T-helper 17 cell (primary cell): ENCODE measurements at regions not wholly inside any gene's neighbourhood (a gene's known extent, or its start where the extent isn't known, plus 50 kb on each side); places are given as distances from the start of the nearest gene placed in this dataset.

ENCODE experiments used
- ATAC-seq: fragments of 150-1000 bp; cut with Tn5 transposase; 2 replicates; pipeline ENCODE4 v1.10.0; 2021; ENCODE audit warnings: mild to moderate bottlenecking, moderate library complexity
- DNase-seq, 3 donors: peaks; one replicate each; pipeline versions ENCODE4 v3.0.0 to v3.0.0-alpha.2; 2020 to 2021
- H3K9me3 ChIP-seq: one replicate; pipeline ENCODE4 v1.7.0; 2013; ENCODE audit warnings: low read length, mild to moderate bottlenecking; ENCODE audit not compliant: control insufficient read depth, poor library complexity, severe bottlenecking
- H3K27ac Mint-ChIP-seq: one replicate; pipeline ENCODE4 v1.8.0; 2022; ENCODE audit warnings: mild to moderate bottlenecking, moderate library complexity, mixed read lengths
- H3K27me3 Mint-ChIP-seq: one replicate; pipeline ENCODE4 v1.8.0; 2022; ENCODE audit warnings: mixed read lengths
- H3K36me3 Mint-ChIP-seq: one replicate; pipeline ENCODE4 v1.8.0; 2022; ENCODE audit warnings: low read depth, mixed read lengths
- H3K4me1 Mint-ChIP-seq: one replicate; pipeline ENCODE4 v1.8.0; 2022; ENCODE audit warnings: mild to moderate bottlenecking, mixed read lengths
- H3K4me3 Mint-ChIP-seq: one replicate; pipeline ENCODE4 v1.8.0; 2022; ENCODE audit warnings: mild to moderate bottlenecking, moderate library complexity, mixed read lengths

GRCh38 chr18:41458376-41458775 is 496.7 kb upstream of the PIK3C3 start:
- no peak for ATAC-seq
- Mint-ChIP-seq H3K4me1 (no peaks in the 10 kb centered on the region), H3K27ac (no peak overlapping the region), H3K4me3 (no peak overlapping the region), H3K36me3 (no peaks in the 10 kb centered on the region), H3K27me3 (no peaks in the 10 kb centered on the region)
- DNase-seq, result no peak
- H3K9me3 ChIP-seq, result no peaks in the 10 kb centered on the region

GRCh38 chr18:41457765-41458326 is 497.2 kb upstream of the PIK3C3 start:
- H3K36me3 Mint-ChIP-seq, result no peaks in the 10 kb centered on the region
- H3K4me3 Mint-ChIP-seq, result no peak overlapping the region
- DNase-seq (no peak), ATAC-seq (no peak)
- no peaks in the 10 kb centered on the region for H3K4me1 Mint-ChIP-seq
- no peaks in the 10 kb centered on the region for H3K27me3 Mint-ChIP-seq
- no peak overlapping the region for H3K27ac Mint-ChIP-seq
- H3K9me3 ChIP-seq, result no peaks in the 10 kb centered on the region

GRCh38 chr18:41456831-41457230 is 498.2 kb upstream of the PIK3C3 start:
- DNase-seq, result no peak
- H3K27ac Mint-ChIP-seq, result no peak overlapping the region
- no peaks in the 10 kb centered on the region for H3K4me1 Mint-ChIP-seq
- no peaks in the 10 kb centered on the region for H3K36me3 Mint-ChIP-seq
- no peaks in the 10 kb centered on the region for H3K9me3 ChIP-seq
- no peak for ATAC-seq
- no peaks in the 10 kb centered on the region for H3K27me3 Mint-ChIP-seq
- H3K4me3 Mint-ChIP-seq, result no peak overlapping the region

DNA sequence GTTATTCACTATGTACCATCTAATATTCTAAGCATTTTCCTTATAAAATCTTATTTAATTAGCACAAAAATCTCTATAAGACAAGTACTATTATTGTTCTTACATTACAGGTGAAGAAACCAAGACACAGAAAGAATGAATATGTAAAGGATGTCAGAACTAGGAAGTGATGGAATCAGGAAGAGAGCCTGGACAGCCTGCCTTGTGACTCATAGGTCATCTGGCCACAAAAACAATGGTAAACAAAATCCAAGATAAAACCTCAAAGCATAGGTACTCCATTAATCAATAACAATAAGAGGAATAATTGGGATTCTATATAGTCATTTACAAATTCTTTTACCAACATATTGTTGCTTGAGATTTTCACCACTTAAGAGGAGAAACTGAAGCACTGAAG is 505.4 kb upstream of the PIK3C3 start:
- ATAC-seq, result no peak
- Mint-ChIP-seq H3K4me1 (no peaks in the 10 kb centered on the region), H3K27me3 (no peaks in the 10 kb centered on the region), H3K4me3 (no peak overlapping the region), H3K36me3 (no peaks in the 10 kb centered on the region), H3K27ac (no peak overlapping the region)
- DNase-seq, result no peak
- no peaks in the 10 kb centered on the region for H3K9me3 ChIP-seq

DNA sequence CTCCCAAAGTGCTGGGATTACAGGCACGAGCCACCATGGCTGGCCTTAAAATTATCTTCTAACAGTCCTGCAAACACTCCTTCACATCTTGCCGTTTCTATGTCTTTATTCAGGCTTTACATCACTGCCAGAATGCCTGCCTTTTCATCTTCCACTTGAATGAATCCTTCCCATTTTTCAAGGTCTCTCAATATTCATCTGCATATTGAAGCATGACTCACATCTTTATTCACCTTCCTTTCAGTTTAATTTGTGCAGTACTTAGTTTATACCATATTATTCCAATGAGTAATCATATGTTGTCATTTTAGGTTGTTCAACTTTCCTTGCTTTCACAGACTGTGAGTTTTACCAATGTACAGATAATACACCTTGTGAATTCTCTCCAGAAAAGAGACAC is 510.1 kb upstream of the PIK3C3 start:
- Mint-ChIP-seq H3K27ac (no peak overlapping the region), H3K36me3 (no peaks in the 10 kb centered on the region), H3K4me1 (no peaks in the 10 kb centered on the region), H3K4me3 (no peak overlapping the region), H3K27me3 (no peaks in the 10 kb centered on the region)
- DNase-seq, result no peak
- no peaks in the 10 kb centered on the region for H3K9me3 ChIP-seq
- ATAC-seq, result no peak

DNA sequence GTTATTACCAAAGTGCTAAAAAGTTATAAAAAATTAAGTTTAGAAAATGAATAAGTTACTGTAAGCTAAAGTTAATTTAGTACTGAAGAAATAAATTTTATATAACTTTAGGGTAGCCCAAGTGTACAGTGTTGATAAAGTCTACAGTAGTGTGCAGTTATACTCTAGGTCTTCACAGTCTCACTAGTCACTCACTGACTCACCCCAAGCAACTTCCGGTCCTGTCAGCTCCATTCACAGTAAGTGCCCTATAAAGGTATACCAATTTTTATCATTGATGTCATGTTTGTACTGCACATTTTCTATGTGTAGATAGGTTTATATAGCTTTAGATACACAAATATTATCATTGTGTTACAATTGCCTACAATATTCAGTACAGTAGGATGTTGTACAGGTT is 518.3 kb upstream of the PIK3C3 start:
- DNase-seq, result no peak
- Mint-ChIP-seq H3K27ac (no peak overlapping the region), H3K4me3 (no peak overlapping the region), H3K36me3 (no peaks in the 10 kb centered on the region), H3K4me1 (no peaks in the 10 kb centered on the region), H3K27me3 (no peaks in the 10 kb centered on the region)
- ATAC-seq, result no peak
- no peaks in the 10 kb centered on the region for H3K9me3 ChIP-seq

DNA sequence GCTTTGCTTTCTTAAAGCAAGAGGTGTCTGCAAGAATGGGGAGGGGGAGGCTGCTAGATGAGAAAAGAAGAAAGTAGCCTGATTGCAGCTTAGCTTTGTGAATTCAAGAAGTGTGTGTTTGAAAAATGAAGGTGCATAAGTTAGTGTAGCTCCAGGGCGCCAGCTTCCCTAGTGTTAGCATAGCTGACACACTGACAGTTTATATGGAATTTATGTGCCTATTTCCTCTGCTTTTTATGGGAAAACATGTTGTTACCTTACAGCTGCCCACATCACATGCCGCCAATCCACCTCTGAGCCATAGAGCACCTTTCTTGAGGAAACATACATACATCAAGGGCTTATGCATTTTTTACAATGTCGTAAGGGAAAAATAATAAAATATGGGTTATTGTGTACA is 536.4 kb upstream of the PIK3C3 start:
- no peak overlapping the region for H3K27ac Mint-ChIP-seq
- H3K4me3 Mint-ChIP-seq, result no peak overlapping the region
- no peaks in the 10 kb centered on the region for H3K36me3 Mint-ChIP-seq
- no peak for DNase-seq
- no peak for ATAC-seq
- H3K9me3 ChIP-seq, result no peaks in the 10 kb centered on the region
- no peaks in the 10 kb centered on the region for H3K27me3 Mint-ChIP-seq
- H3K4me1 Mint-ChIP-seq, result no peaks in the 10 kb centered on the region

- Mint-ChIP-seq H3K27me3 (no peaks in the 10 kb centered on the region), H3K4me3 (no peak overlapping the region), H3K27ac (no peak overlapping the region), H3K36me3 (no peaks in the 10 kb centered on the region), H3K4me1 (no peaks in the 10 kb centered on the region)
- DNase-seq (no peak), ATAC-seq (no peak)
- H3K9me3 ChIP-seq, result no peaks in the 10 kb centered on the region
Observed at GRCh38 chr18:41416044-41416443, 539.0 kb upstream of the PIK3C3 start.

DNA sequence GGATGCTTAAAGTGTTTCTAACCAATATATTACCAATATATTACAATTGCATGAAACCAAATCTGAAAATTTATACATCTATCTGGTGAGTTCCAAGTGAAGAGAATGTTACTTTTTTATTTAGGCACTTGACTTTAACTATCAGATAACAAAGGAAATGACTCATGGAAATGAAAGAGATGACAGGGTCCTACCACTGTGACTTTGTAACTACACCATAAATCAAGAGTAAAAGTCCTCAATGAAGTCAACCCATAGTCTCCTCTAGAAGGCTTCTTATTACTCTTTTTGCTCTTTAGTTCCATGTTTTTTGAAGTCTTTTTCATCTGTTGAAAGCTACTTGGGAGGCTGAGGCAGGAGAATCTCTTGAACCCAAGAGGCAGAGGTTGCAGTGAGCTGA is 545.0 kb upstream of the PIK3C3 start:
- Mint-ChIP-seq H3K4me3 (no peak overlapping the region), H3K27ac (no peak overlapping the region), H3K27me3 (no peaks in the 10 kb centered on the region), H3K36me3 (no peaks in the 10 kb centered on the region), H3K4me1 (no peaks in the 10 kb centered on the region)
- DNase-seq (no peak), ATAC-seq (no peak)
- H3K9me3 ChIP-seq, result no peaks in the 10 kb centered on the region

DNA sequence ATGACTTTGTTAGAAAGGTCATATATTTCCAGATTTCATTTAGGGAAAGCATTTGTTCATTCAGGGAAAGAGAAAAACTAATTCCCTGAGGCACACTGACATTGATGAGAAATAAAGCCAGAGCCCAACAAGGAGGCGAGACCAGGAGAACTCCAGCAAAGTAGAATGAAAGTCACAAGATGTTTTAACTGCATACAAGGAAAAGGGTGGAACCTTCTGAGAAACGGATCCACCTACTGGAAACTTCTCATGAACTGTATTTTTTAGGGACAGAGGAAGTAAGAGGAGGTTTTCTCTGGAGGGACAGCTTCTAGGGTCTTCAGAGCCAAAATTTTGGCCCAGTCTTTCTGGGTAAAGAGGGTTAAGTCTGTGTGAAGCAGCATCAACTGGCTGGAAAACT is 548.2 kb upstream of the PIK3C3 start:
- Mint-ChIP-seq H3K36me3 (no peaks in the 10 kb centered on the region), H3K4me1 (no peaks in the 10 kb centered on the region), H3K27ac (no peak overlapping the region), H3K27me3 (no peaks in the 10 kb centered on the region), H3K4me3 (no peak overlapping the region)
- H3K9me3 ChIP-seq, result no peaks in the 10 kb centered on the region
- DNase-seq (no peak), ATAC-seq (no peak)

DNA sequence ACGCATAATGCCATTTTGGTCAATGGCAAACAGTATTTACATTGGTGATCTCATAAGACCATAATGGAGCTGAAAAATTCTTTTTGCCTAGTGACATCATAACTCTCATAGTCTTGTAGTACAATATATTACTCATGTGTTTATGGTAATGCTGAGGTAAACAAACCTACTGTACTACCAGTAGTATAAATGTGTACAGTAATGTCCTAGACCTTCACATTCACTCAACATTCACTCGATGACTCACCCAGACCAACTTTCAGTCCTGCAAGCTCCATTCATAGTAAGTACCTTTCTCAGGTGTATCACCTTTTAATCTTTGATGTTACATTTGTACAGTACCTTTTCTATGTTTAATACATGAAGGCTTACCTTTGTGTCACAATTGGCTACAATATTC is 558.2 kb upstream of the PIK3C3 start:
- H3K36me3 Mint-ChIP-seq, result no peaks in the 10 kb centered on the region
- no peaks in the 10 kb centered on the region for H3K9me3 ChIP-seq
- H3K27ac Mint-ChIP-seq, result no peak overlapping the region
- no peaks in the 10 kb centered on the region for H3K27me3 Mint-ChIP-seq
- DNase-seq (no peak), ATAC-seq (no peak)
- no peak overlapping the region for H3K4me3 Mint-ChIP-seq
- no peaks in the 10 kb centered on the region for H3K4me1 Mint-ChIP-seq

DNA sequence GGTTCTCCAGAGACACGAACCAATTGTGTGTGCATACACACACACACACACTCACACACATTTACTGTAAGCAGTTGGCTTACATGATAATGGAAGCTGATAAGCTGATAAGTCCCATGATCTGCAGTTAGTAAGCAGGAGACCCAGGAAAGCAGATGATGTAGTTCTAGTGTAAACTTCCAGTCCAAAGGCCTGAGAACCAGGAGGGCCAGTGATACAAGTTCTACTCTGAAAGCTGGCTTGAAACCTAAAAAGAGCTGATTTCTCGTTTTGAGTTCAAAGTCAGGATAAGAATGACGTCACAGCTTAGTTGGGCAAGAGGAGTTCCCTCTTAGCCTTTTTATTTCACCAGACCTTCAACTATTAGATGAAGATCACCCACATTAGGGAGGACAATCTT is 558.8 kb upstream of the PIK3C3 start:
- no peaks in the 10 kb centered on the region for H3K36me3 Mint-ChIP-seq
- no peaks in the 10 kb centered on the region for H3K4me1 Mint-ChIP-seq
- H3K27ac Mint-ChIP-seq, result no peak overlapping the region
- ATAC-seq, result no peak
- no peak overlapping the region for H3K4me3 Mint-ChIP-seq
- no peak for DNase-seq
- no peaks in the 10 kb centered on the region for H3K27me3 Mint-ChIP-seq
- no peaks in the 10 kb centered on the region for H3K9me3 ChIP-seq

DNA sequence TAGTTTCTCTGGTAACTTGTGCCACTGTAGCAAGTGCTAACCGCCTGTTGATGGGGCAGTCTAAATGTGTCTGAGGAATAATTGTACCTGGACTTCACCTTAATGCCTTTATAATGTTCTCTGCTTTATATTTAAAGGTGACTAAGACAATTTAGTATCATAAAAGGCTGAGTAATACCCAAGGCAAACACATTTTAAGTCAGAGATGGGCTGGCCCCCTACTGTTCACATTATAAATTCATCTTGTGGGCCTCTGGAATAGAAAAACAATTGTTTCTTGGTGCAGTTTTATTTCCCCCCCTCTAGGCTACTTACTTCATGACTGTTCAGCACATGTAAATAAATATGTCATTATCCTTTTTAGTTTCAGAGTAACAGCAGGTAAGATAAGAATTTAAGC is 559.3 kb upstream of the PIK3C3 start:
- ATAC-seq, result no peak
- Mint-ChIP-seq H3K27me3 (no peaks in the 10 kb centered on the region), H3K4me3 (no peak overlapping the region), H3K27ac (no peak overlapping the region), H3K4me1 (no peaks in the 10 kb centered on the region), H3K36me3 (no peaks in the 10 kb centered on the region)
- DNase-seq, result no peak
- no peaks in the 10 kb centered on the region for H3K9me3 ChIP-seq

DNA sequence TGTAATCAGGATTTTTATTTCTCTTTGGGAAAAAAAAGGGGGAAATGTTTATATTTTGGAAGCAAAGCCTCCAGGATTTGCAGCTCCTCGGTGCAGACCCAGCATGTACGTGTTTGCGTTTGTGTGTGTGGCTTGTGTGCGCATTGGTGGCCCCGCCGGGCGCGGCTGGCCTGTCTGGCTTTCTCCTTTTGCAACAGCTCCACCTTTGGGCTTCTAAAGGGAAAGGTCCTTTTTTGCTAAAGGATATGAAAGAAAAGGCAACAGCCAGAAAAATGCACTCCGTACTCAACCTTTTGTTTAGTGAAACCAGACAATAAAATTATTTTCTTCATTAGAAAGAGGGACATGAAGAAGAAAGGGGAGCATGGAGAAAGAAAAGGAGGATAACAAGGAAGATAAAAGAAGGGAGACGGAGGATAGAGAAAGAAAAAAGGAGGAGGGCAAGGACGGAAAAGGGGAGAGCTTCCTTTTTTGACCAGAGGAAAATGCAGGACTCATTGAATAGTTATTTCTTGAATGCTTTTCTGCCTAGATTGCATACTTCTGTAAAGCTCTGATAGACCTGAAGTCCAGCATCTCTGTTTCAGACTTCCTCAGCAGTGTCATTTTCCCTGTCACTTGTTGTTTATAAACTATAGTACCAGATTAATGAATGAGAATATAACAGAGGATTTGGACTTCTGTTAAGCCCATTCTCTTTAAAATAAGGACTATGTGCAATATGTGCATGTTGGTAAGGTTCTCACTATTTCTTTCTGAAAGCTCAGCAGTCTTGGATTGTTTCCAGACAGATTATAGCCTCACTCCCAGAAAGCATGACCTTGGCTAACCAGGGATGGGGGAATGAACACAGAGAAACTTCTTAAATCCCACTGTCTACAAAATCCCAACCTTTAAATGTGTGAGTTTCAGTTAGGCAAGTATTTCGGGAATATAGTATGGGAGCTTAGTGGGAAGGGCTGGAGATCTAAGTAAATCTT is 563.1 kb upstream of the PIK3C3 start:
- Mint-ChIP-seq H3K4me1 (no peaks in the 10 kb centered on the region), H3K27ac (no peak overlapping the region), H3K4me3 (no peak overlapping the region), H3K27me3 (no peaks in the 10 kb centered on the region), H3K36me3 (no peaks in the 10 kb centered on the region)
- DNase-seq (no peak), ATAC-seq (no peak)
- no peaks in the 10 kb centered on the region for H3K9me3 ChIP-seq
